ENCODE measurements at regions not wholly inside any gene's neighbourhood (a gene's known extent, or its start where the extent isn't known, plus 50 kb on each side); places are given as distances from the start of the nearest gene placed in this dataset.

- H3K4me3 ChIP-seq (ENCODE audit: low read length) = no peak overlapping the region
- H3F3A ChIP-seq (ENCODE audit: control insufficient read depth, insufficient read depth) = no peaks in the 10 kb centered on the region
- no peaks in the 10 kb centered on the region for H3K9me3 ChIP-seq (ENCODE audit: control insufficient read depth, insufficient read depth, low read length)
- no peaks in the 10 kb centered on the region for H3K4me1 ChIP-seq (ENCODE audit: control insufficient read depth, low read length)
- no peaks in the 10 kb centered on the region for H3K79me2 ChIP-seq (ENCODE audit: control insufficient read depth, low read length)
- H4K20me1 ChIP-seq (ENCODE audit: control insufficient read depth, insufficient read depth, low read depth, low read length) = no peaks in the 10 kb centered on the region
- no peaks in the 10 kb centered on the region for H3K9me2 ChIP-seq (replicated peaks; ENCODE audit: control insufficient read depth, low read length)
- no peaks in the 10 kb centered on the region for H3K36me3 ChIP-seq (ENCODE audit: control insufficient read depth, low read length)
- no peak for TF ChIP-seq CTCF (IDR thresholded peaks at IDR 0.05; ENCODE audit: low read depth, low read length, poor library complexity, severe bottlenecking)
- TF ChIP-seq EZH2phosphoT487 (IDR thresholded peaks at IDR 0.05; ENCODE audit: borderline replicate concordance, low read length) = no peak
- no peak overlapping the region for H3K4me2 ChIP-seq (ENCODE audit: low read length)
- H3K27me3 ChIP-seq (ENCODE audit: control insufficient read depth, low read length) = no peaks in the 10 kb centered on the region
- H3K27ac ChIP-seq (ENCODE audit: low read depth, low read length) = no peak overlapping the region
These were observed 99.4 kb upstream of the TEX51 start for GRCh38 chr2:126799301-126799700.

GRCh38 chr2:126801473-126801872, 97.2 kb upstream of the TEX51 start:
- Histone ChIP-seq H3K4me3 (ENCODE audit: low read length) (no peak overlapping the region), H3K79me2 (ENCODE audit: control insufficient read depth, low read length) (no peaks in the 10 kb centered on the region), H3K27me3 (ENCODE audit: control insufficient read depth, low read length) (no peaks in the 10 kb centered on the region), H3K27ac (ENCODE audit: low read depth, low read length) (no peak overlapping the region), H3K9me2 (replicated peaks; ENCODE audit: control insufficient read depth, low read length) (no peaks in the 10 kb centered on the region), H3K36me3 (ENCODE audit: control insufficient read depth, low read length) (no peaks in the 10 kb centered on the region), H3K4me2 (ENCODE audit: low read length) (no peak overlapping the region), H3K4me1 (ENCODE audit: control insufficient read depth, low read length) (no peaks in the 10 kb centered on the region), H3K9me3 (ENCODE audit: control insufficient read depth, insufficient read depth, low read length) (no peaks in the 10 kb centered on the region), H3F3A (ENCODE audit: control insufficient read depth, insufficient read depth) (no peaks in the 10 kb centered on the region), H4K20me1 (ENCODE audit: control insufficient read depth, insufficient read depth, low read depth, low read length) (no peaks in the 10 kb centered on the region)
- TF ChIP-seq CTCF (IDR thresholded peaks at IDR 0.05; ENCODE audit: low read depth, low read length, poor library complexity, severe bottlenecking) (no peak), EZH2phosphoT487 (IDR thresholded peaks at IDR 0.05; ENCODE audit: borderline replicate concordance, low read length) (no peak)

- H3K36me3 ChIP-seq (ENCODE audit: control insufficient read depth, low read length) = no peaks in the 10 kb centered on the region
- no peaks in the 10 kb centered on the region for H3K9me2 ChIP-seq (replicated peaks; ENCODE audit: control insufficient read depth, low read length)
- no peak overlapping the region for H3K4me3 ChIP-seq (ENCODE audit: low read length)
- H3K27me3 ChIP-seq (ENCODE audit: control insufficient read depth, low read length) = no peaks in the 10 kb centered on the region
- H3K79me2 ChIP-seq (ENCODE audit: control insufficient read depth, low read length) = no peaks in the 10 kb centered on the region
- H3K4me1 ChIP-seq (ENCODE audit: control insufficient read depth, low read length) = no peaks in the 10 kb centered on the region
- no peak overlapping the region for H3K27ac ChIP-seq (ENCODE audit: low read depth, low read length)
- no peak overlapping the region for H3K4me2 ChIP-seq (ENCODE audit: low read length)
- no peaks in the 10 kb centered on the region for H4K20me1 ChIP-seq (ENCODE audit: control insufficient read depth, insufficient read depth, low read depth, low read length)
- TF ChIP-seq CTCF (IDR thresholded peaks at IDR 0.05; ENCODE audit: low read depth, low read length, poor library complexity, severe bottlenecking) = no peak
- no peak for TF ChIP-seq EZH2phosphoT487 (IDR thresholded peaks at IDR 0.05; ENCODE audit: borderline replicate concordance, low read length)
- H3F3A ChIP-seq (ENCODE audit: control insufficient read depth, insufficient read depth) = no peaks in the 10 kb centered on the region
- H3K9me3 ChIP-seq (ENCODE audit: control insufficient read depth, insufficient read depth, low read length) = no peaks in the 10 kb centered on the region
These were observed 96.4 kb upstream of the TEX51 start for GRCh38 chr2:126802316-126802715.

All from DOHH2 (cell line).